Loucy (cell line): ENCODE measurements at regions not wholly inside any gene's neighbourhood (a gene's known extent, or its start where the extent isn't known, plus 50 kb on each side); places are given as distances from the start of the nearest gene placed in this dataset.

Experiments
- H2AFZ ChIP-seq: fragments of 200-600 bp; sonication (generic); 2 replicates; pipeline ENCODE4 v1.6.0; 2016; ENCODE audit warnings: antibody characterized with exemption, mild to moderate bottlenecking, low read length, moderate library complexity
- H3F3A ChIP-seq: fragments of 200-600 bp; 2 replicates; pipeline ENCODE4 v1.6.0; 2016; ENCODE audit warnings: antibody characterized with exemption, low read depth, mild to moderate bottlenecking
- H3K27me3 ChIP-seq: fragments of 200-600 bp; sonication (generic); 2 replicates; pipeline ENCODE4 v1.6.1; 2014; ENCODE audit warnings: low read length, mild to moderate bottlenecking; ENCODE audit not compliant: insufficient read depth, poor library complexity, severe bottlenecking
- H3K36me3 ChIP-seq: fragments of 200-600 bp; sonication (generic); 2 replicates; pipeline ENCODE4 v1.6.1; 2016; ENCODE audit warnings: low read length; ENCODE audit not compliant: insufficient read depth
- H3K4me1 ChIP-seq: fragments of 200-600 bp; sonication (generic); 2 replicates; pipeline ENCODE4 v1.5.1; 2014; ENCODE audit warnings: low read length, mild to moderate bottlenecking; ENCODE audit not compliant: insufficient read depth, poor library complexity, severe bottlenecking
- H3K4me2 ChIP-seq: fragments of 200-600 bp; sonication (generic); 2 replicates; pipeline ENCODE4 v1.6.0; 2014; ENCODE audit warnings: antibody characterized with exemption, low read length, low read depth, mild to moderate bottlenecking; ENCODE audit not compliant: poor library complexity, severe bottlenecking
- H3K4me3 ChIP-seq: fragments of 200-600 bp; sonication (generic); 2 replicates; pipeline ENCODE4 v1.5.1; 2014; ENCODE audit warnings: low read length, mild to moderate bottlenecking, mixed read lengths; ENCODE audit not compliant: poor library complexity, severe bottlenecking
- H3K79me2 ChIP-seq: fragments of 200-600 bp; sonication (generic); 2 replicates; pipeline ENCODE4 v1.6.1; 2014; ENCODE audit warnings: low read length; ENCODE audit not compliant: insufficient read depth
- H3K9ac ChIP-seq: fragments of 200-600 bp; sonication (generic); 2 replicates; pipeline ENCODE4 v1.6.0; 2014; ENCODE audit warnings: mild to moderate bottlenecking, low read depth, low read length, moderate library complexity; ENCODE audit not compliant: poor library complexity, severe bottlenecking
- H3K9me2 ChIP-seq: fragments of 200-600 bp; sonication (generic); replicated peaks from 2 replicates; pipeline ENCODE4 v1.6.1; 2016; ENCODE audit warnings: low read depth, low read length, mixed read lengths
- H3K9me3 ChIP-seq: fragments of 200-600 bp; sonication (generic); 2 replicates; pipeline ENCODE4 v1.6.1; 2014; ENCODE audit warnings: mild to moderate bottlenecking, antibody characterized with exemption, low read length, low read depth; ENCODE audit not compliant: insufficient read depth
- H4K20me1 ChIP-seq: fragments of 200-600 bp; sonication (generic); 2 replicates; pipeline ENCODE4 v1.6.0; 2014; ENCODE audit warnings: antibody characterized with exemption, low read length, mild to moderate bottlenecking; ENCODE audit not compliant: insufficient read depth, poor library complexity, severe bottlenecking
- CTCF ChIP-seq: fragments of 200-600 bp; sonication (generic); conservative IDR thresholded peaks from 2 replicates; pipeline ENCODE4 v1.5.1; 2014; ENCODE audit warnings: mild to moderate bottlenecking, antibody characterized with exemption, low read length
- EZH2phosphoT487 ChIP-seq: fragments of 200-600 bp; IDR thresholded peaks from 2 replicates; pipeline ENCODE4 v1.6.1; 2018; ENCODE audit warnings: antibody characterized with exemption, mild to moderate bottlenecking, moderate library complexity, borderline replicate concordance

- Histone ChIP-seq H3K9ac (no peak overlapping the region), H3K4me2 (no peak overlapping the region), H3K79me2 (no peaks in the 10 kb centered on the region), H3K9me3 (no peaks in the 10 kb centered on the region), H3K4me1 (no peaks in the 10 kb centered on the region), H4K20me1 (no peaks in the 10 kb centered on the region), H3K4me3 (no peak overlapping the region), H2AFZ (peak overlapping the region; percentile 40; the same call in 1 of the 2 replicates), H3K9me2 (no peaks in the 10 kb centered on the region), H3K27me3 (no peaks in the 10 kb centered on the region), H3K36me3 (no peaks in the 10 kb centered on the region), H3F3A (no peaks in the 10 kb centered on the region)
- TF ChIP-seq EZH2phosphoT487 (no peak), CTCF (no peak)
Measured at GRCh38 chr6:79143320-79143898, 65.4 kb upstream of the PHIP start.

- H3K9me3 ChIP-seq = peaks cover 20% of the 10 kb centered on the region; the same call in 1 of the 2 replicates
- H3K27me3 ChIP-seq = no peaks in the 10 kb centered on the region
- H3K4me3 ChIP-seq = no peak overlapping the region
- H3K9ac ChIP-seq = no peak overlapping the region
- no peaks in the 10 kb centered on the region for H3F3A ChIP-seq
- H3K4me1 ChIP-seq = no peaks in the 10 kb centered on the region
- H2AFZ ChIP-seq = no peak overlapping the region
- no peak for TF ChIP-seq CTCF
- no peak for TF ChIP-seq EZH2phosphoT487
- no peak overlapping the region for H3K4me2 ChIP-seq
- H3K9me2 ChIP-seq = no peaks in the 10 kb centered on the region
- H3K79me2 ChIP-seq = no peaks in the 10 kb centered on the region
- H3K36me3 ChIP-seq = no peaks in the 10 kb centered on the region
- no peaks in the 10 kb centered on the region for H4K20me1 ChIP-seq
Measured at GRCh38 chr6:79138146-79138545, 60.1 kb upstream of the PHIP start.

- TF ChIP-seq CTCF (no peak), EZH2phosphoT487 (no peak)
- Histone ChIP-seq H3F3A (no peaks in the 10 kb centered on the region), H3K4me2 (no peak overlapping the region), H3K4me1 (no peaks in the 10 kb centered on the region), H3K9ac (no peak overlapping the region), H3K27me3 (no peaks in the 10 kb centered on the region), H4K20me1 (no peaks in the 10 kb centered on the region), H2AFZ (no peak overlapping the region), H3K9me3 (peaks cover 20% of the 10 kb centered on the region; the same call in 1 of the 2 replicates), H3K4me3 (no peak overlapping the region), H3K79me2 (no peaks in the 10 kb centered on the region), H3K9me2 (no peaks in the 10 kb centered on the region), H3K36me3 (no peaks in the 10 kb centered on the region)
Measured at GRCh38 chr6:79137671-79138070, 59.6 kb upstream of the PHIP start.
